Kidney (tissue), 13 donors: ENCODE measurements at regions not wholly inside any gene's neighbourhood (a gene's known extent, or its start where the extent isn't known, plus 50 kb on each side); places are given as distances from the start of the nearest gene placed in this dataset.

Source experiments
- DNase-seq, 5 donors: peaks; one replicate each; pipeline ENCODE4 v3.0.0-alpha.2; 2013 to 2020
- FAIRE-seq: peaks from 2 replicates; lab custom pipeline; 2012; peaks lifted over from hg19 to GRCh38; lab: Jason Lieb, UNC
- H3K27ac ChIP-seq, 2 donors: one replicate each; pipeline ENCODE4 v1.7.0; 2013; ENCODE audit warnings: low read depth in 2 of 2, low read length in 2 of 2, inconsistent platforms in 1 of 2
- H3K27me3 ChIP-seq: one replicate; pipeline ENCODE4 v1.7.1; 2013; ENCODE audit warnings: low read length, inconsistent platforms; ENCODE audit not compliant: control insufficient read depth, insufficient read depth
- H3K36me3 ChIP-seq, 3 donors: one replicate each; pipeline versions ENCODE4 v1.7.0 to v1.7.1; 2013; ENCODE audit warnings: low read length in 3 of 3, control low read depth in 1 of 3, inconsistent platforms in 1 of 3; ENCODE audit not compliant: insufficient read depth in 3 of 3, control insufficient read depth in 2 of 3
- H3K4me1 ChIP-seq, 3 donors: one replicate each; pipeline versions ENCODE4 v1.7.0 to v1.7.1; 2013; ENCODE audit warnings: low read length in 3 of 3, inconsistent platforms in 1 of 3, low read depth in 1 of 3; ENCODE audit not compliant: control insufficient read depth in 2 of 3, insufficient read depth in 2 of 3
- H3K4me3 ChIP-seq, 3 donors: one replicate each; pipeline versions ENCODE4 v1.7.0 to v1.8.1; 2013; ENCODE audit warnings: low read length in 3 of 3, control low read depth in 1 of 3, inconsistent platforms in 1 of 3
- H3K9ac ChIP-seq, 3 donors: one replicate each; pipeline versions ENCODE4 v1.7.0 to v1.7.1; 2013; ENCODE audit warnings: low read length in 3 of 3, control low read depth in 1 of 3, inconsistent platforms in 1 of 3
- H3K9me3 ChIP-seq, 3 donors: one replicate each; pipeline versions ENCODE4 v1.7.0 to v1.7.1; 2013; ENCODE audit warnings: low read length in 3 of 3, control low read depth in 1 of 3, inconsistent platforms in 1 of 3; ENCODE audit not compliant: control insufficient read depth in 2 of 3, insufficient read depth in 1 of 3
- CTCF ChIP-seq: IDR thresholded peaks from 3 replicates; pipeline ENCODE4 v1.5.1; 2012; ENCODE audit warnings: mild to moderate bottlenecking, moderate library complexity, borderline replicate concordance; ENCODE audit not compliant: insufficient read depth; ENCODE audit errors: extremely low read depth
- intact Hi-C: fragments of 100-400 bp; cut with DNase I; formaldehyde crosslinking; loops from one replicate; pipeline ENCODE4 v1.11.1; 2022
- donor health status: control.
- donor health status: control.
- donor health status: control.
- donor health status: control.
- donor health status: control.
- donor health status: DM: yes; HTN: yes; CAD: no.
- donor health status: Normal renal cell carcinoma (clear cell type).

- no peak overlapping the region for H3K4me3 ChIP-seq
- H3K27ac ChIP-seq, result no peak overlapping the region
- H3K27me3 ChIP-seq, result no peaks in the 10 kb centered on the region
- FAIRE-seq (no peak), DNase-seq (no peak)
- H3K36me3 ChIP-seq, result no peaks in the 10 kb centered on the region
- intact Hi-C loops, result no loop called here
- H3K9ac ChIP-seq, result no peak overlapping the region
- H3K4me1 ChIP-seq, result no peaks in the 10 kb centered on the region
- no peak for TF ChIP-seq CTCF
- H3K9me3 ChIP-seq, result no peaks in the 10 kb centered on the region
Observed at GRCh38 chr6:88251301-88251700, 85.2 kb upstream of the CNR1 start.

- Histone ChIP-seq H3K36me3 (no peaks in the 10 kb centered on the region), H3K4me3 (no peak overlapping the region), H3K27ac (no peak overlapping the region), H3K27me3 (no peaks in the 10 kb centered on the region), H3K9me3 (no peaks in the 10 kb centered on the region), H3K4me1 (no peaks in the 10 kb centered on the region), H3K9ac (no peak overlapping the region)
- FAIRE-seq, result no peak
- no peak for TF ChIP-seq CTCF
- no peak for DNase-seq
- intact Hi-C loops, result no loop called here
Observed at GRCh38 chr6:88248709-88249321, 82.7 kb upstream of the CNR1 start.

DNA sequence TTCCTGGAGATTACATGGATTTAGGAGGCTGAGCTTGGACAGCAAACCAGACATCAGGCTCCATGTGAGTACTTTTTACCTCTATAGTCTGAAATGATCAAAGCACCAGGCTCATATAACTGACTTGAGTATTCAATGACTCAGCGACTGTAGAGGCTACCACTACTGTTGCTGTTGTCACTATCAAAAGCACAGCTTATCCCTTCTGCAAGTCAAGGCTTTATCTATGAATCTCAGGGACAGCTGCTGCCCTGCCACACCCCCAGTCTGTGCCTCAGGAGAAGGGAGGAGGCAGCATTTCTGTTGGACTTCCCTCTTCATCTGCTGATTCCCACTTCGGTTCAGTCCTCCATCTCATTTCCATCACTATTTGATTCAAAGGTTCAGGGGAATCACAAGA, 80.5 kb upstream of the CNR1 start:
- intact Hi-C loops, result no loop called here
- TF ChIP-seq CTCF, result no peak
- Histone ChIP-seq H3K4me3 (no peak overlapping the region), H3K36me3 (no peaks in the 10 kb centered on the region), H3K4me1 (no peaks in the 10 kb centered on the region), H3K9ac (no peak overlapping the region), H3K9me3 (no peaks in the 10 kb centered on the region), H3K27me3 (no peaks in the 10 kb centered on the region), H3K27ac (no peak overlapping the region)
- FAIRE-seq (no peak), DNase-seq (no peak)

DNA sequence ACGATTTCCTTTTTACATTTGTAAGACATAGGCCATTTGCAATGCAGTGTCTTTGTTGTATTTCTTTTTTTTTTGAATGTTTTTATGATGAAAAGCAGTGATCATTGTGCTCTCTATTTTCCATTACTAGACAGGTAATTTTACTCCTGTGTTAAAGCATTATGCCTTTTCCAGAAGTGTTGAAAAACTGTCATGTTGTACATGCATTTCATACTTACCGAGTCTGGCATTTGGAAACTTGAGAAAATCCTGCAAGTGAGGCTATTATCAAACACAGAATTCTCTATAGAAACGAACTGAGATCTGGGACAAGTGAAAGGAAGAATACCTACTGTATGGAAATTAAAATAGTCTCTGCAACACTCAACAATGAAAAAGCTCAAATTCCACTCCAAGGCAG, 78.6 kb upstream of the CNR1 start:
- Histone ChIP-seq H3K27ac (no peak overlapping the region), H3K27me3 (no peaks in the 10 kb centered on the region), H3K36me3 (no peaks in the 10 kb centered on the region), H3K9me3 (no peaks in the 10 kb centered on the region), H3K4me1 (no peaks in the 10 kb centered on the region), H3K4me3 (no peak overlapping the region), H3K9ac (no peak overlapping the region)
- no peak for TF ChIP-seq CTCF
- DNase-seq, result no peak
- FAIRE-seq, result no peak
- intact Hi-C loops, result no loop called here
